ENCODE measurements at regions not wholly inside any gene's neighbourhood (a gene's known extent, or its start where the extent isn't known, plus 50 kb on each side); places are given as distances from the start of the nearest gene placed in this dataset.

DNA sequence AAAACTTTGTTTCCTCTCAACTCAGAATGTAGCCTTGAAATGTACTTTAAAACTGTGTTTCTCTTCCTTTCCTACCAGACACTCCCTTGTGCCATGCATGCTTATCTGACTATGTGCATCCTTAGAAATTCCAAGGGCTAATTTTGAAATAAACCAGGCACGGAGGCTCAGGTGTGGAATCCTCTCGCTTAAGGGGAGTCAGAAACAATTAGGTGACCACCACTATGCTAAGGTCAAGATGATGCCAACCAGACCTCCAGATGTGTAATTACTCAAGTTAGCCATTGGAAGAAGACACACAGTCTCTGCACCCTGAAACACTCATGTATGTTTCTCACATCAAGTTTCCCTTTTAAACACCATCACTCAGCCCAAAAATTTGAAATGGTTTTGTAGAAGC is 572.1 kb downstream of the VGLL3 start:
- peaks cover 2% of the 10 kb centered on the region; the same call in 1 of the 2 replicates for H3K9me3 ChIP-seq (ENCODE audit: control insufficient read depth, insufficient read depth, low read length)
- no peak overlapping the region for H4K8ac ChIP-seq (ENCODE audit: low read depth in 2 of 2, low read length in 2 of 2)
- in situ Hi-C loops (cut with MboI; ENCODE audit: low sequenced_read_pairs) = no loop called here
- no CpG with 5 or more reads among the region's 2 CpGs for WGBS, 2 experiments (ENCODE audit: extremely low coverage in 2 of 2, insufficient read length in 1 of 2)
- ChIA-PET CTCF (no interaction called here), POLR2A (ENCODE audit: unreplicated experiment) (no interaction called here)
- H3K36me3 ChIP-seq (ENCODE audit: control insufficient read depth, insufficient read depth, low read length) = no peaks in the 10 kb centered on the region
- H3K27ac ChIP-seq (ENCODE audit: insufficient read depth, low read length) = no peak overlapping the region
- no peak overlapping the region for H3K9ac ChIP-seq (ENCODE audit: low read depth, low read length)
- no peaks in the 10 kb centered on the region for H3K9me1 ChIP-seq (ENCODE audit: insufficient read depth, low read length)
- H3K56ac ChIP-seq (ENCODE audit: extremely low read depth, insufficient read depth, low read length) = no peak overlapping the region
- H3K18ac ChIP-seq (ENCODE audit: low read depth, low read length) = no peak overlapping the region
- no peak overlapping the region for H3K4ac ChIP-seq (ENCODE audit: low read depth, low read length)
- H3K4me2 ChIP-seq (ENCODE audit: low read depth, low read length) = no peak overlapping the region
- no peak overlapping the region for H2BK120ac ChIP-seq (ENCODE audit: low read depth, low read length)
- no TSS peak for BruUV-seq (replicated peaks)
- H4K5ac ChIP-seq (ENCODE audit: low read depth, low read length) = no peak overlapping the region
- dilution Hi-C loops (cut with HindIII; ENCODE audit: low sequenced_read_pairs, unreplicated experiment) = no loop called here
- no peak overlapping the region for H2AFZ ChIP-seq (replicated peaks; ENCODE audit: low read length, poor library complexity)
- no peak overlapping the region for H2AK5ac ChIP-seq (ENCODE audit: low read depth, low read length)
- no peak overlapping the region for H2BK5ac ChIP-seq (ENCODE audit: low read depth, low read length, poor library complexity, severe bottlenecking)
- H2BK15ac ChIP-seq (ENCODE audit: low read depth, low read length) = no peak overlapping the region
- no peak overlapping the region for H2AK9ac ChIP-seq (replicated peaks; ENCODE audit: low read depth, low read length, poor library complexity)
- no peaks in the 10 kb centered on the region for H3K4me1 ChIP-seq (ENCODE audit: control insufficient read depth, insufficient read depth, low read length)
- H4K91ac ChIP-seq (ENCODE audit: insufficient read depth, low read depth, low read length) = no peak overlapping the region
- H3K23ac ChIP-seq (ENCODE audit: low read depth, low read length) = no peak overlapping the region
- H3K79me1 ChIP-seq (ENCODE audit: low read depth in 1 of 2, low read length in 2 of 2) = no peaks in the 10 kb centered on the region
- H3K14ac ChIP-seq (replicated peaks; ENCODE audit: low read depth, low read length) = no peak overlapping the region
- intact Hi-C loops (cut with micrococcal nuclease) = no loop called here
- TF ChIP-seq, protein P1, sequence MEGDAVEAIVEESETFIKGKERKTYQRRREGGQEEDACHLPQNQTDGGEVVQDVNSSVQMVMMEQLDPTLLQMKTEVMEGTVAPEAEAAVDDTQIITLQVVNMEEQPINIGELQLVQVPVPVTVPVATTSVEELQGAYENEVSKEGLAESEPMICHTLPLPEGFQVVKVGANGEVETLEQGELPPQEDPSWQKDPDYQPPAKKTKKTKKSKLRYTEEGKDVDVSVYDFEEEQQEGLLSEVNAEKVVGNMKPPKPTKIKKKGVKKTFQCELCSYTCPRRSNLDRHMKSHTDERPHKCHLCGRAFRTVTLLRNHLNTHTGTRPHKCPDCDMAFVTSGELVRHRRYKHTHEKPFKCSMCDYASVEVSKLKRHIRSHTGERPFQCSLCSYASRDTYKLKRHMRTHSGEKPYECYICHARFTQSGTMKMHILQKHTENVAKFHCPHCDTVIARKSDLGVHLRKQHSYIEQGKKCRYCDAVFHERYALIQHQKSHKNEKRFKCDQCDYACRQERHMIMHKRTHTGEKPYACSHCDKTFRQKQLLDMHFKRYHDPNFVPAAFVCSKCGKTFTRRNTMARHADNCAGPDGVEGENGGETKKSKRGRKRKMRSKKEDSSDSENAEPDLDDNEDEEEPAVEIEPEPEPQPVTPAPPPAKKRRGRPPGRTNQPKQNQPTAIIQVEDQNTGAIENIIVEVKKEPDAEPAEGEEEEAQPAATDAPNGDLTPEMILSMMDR (conservative IDR thresholded peaks at IDR 0.05; ENCODE audit: low read depth, low read length) = no peak
- TF ChIP-seq, protein P2, sequence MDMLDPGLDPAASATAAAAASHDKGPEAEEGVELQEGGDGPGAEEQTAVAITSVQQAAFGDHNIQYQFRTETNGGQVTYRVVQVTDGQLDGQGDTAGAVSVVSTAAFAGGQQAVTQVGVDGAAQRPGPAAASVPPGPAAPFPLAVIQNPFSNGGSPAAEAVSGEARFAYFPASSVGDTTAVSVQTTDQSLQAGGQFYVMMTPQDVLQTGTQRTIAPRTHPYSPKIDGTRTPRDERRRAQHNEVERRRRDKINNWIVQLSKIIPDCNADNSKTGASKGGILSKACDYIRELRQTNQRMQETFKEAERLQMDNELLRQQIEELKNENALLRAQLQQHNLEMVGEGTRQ (IDR thresholded peaks at IDR 0.05; ENCODE audit: low read depth, low read length) = no peak
- TF ChIP-seq MAFK (IDR thresholded peaks at IDR 0.05; ENCODE audit: low read depth, low read length) (no peak), CHD1 (IDR thresholded peaks at IDR 0.05; ENCODE audit: low read depth, low read length) (no peak), MAZ (IDR thresholded peaks at IDR 0.05; ENCODE audit: borderline replicate concordance, low read depth, low read length) (no peak), SMC3 (IDR thresholded peaks at IDR 0.05; ENCODE audit: low read depth, low read length) (no peak), POLR2A (IDR thresholded peaks at IDR 0.05; ENCODE audit: low read depth, low read length) (no peak), RAD21 (IDR thresholded peaks at IDR 0.05; ENCODE audit: low read length) (no peak), FOS (IDR thresholded peaks at IDR 0.05; ENCODE audit: low read depth, low read length) (no peak), RFX5 (IDR thresholded peaks at IDR 0.05; ENCODE audit: low read depth, low read length) (no peak), NFE2L2 (IDR thresholded peaks at IDR 0.05; ENCODE audit: low read depth, low read length) (no peak), MXI1 (IDR thresholded peaks at IDR 0.05; ENCODE audit: borderline replicate concordance, low read depth, low read length) (no peak), CEBPB (IDR thresholded peaks at IDR 0.05; ENCODE audit: low read depth, low read length) (no peak), BHLHE40 (IDR thresholded peaks at IDR 0.05; ENCODE audit: low read depth, low read length) (no peak), RCOR1 (IDR thresholded peaks at IDR 0.05; ENCODE audit: insufficient replicate concordance, low read length) (no peak)
- TF ChIP-seq, protein P3, sequence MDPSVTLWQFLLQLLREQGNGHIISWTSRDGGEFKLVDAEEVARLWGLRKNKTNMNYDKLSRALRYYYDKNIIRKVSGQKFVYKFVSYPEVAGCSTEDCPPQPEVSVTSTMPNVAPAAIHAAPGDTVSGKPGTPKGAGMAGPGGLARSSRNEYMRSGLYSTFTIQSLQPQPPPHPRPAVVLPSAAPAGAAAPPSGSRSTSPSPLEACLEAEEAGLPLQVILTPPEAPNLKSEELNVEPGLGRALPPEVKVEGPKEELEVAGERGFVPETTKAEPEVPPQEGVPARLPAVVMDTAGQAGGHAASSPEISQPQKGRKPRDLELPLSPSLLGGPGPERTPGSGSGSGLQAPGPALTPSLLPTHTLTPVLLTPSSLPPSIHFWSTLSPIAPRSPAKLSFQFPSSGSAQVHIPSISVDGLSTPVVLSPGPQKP (IDR thresholded peaks at IDR 0.05; ENCODE audit: borderline replicate concordance, low read depth, low read length) = no peak
- no peaks in the 10 kb centered on the region for H3K27me3 ChIP-seq (ENCODE audit: control insufficient read depth, insufficient read depth, low read length)
- no peak overlapping the region for H3K4me3 ChIP-seq (ENCODE audit: insufficient read depth, low read depth, low read length)
- DNase-seq (no peak), ATAC-seq (ENCODE audit: low read depth) (no peak)
- H2BK20ac ChIP-seq (ENCODE audit: low read depth, low read length) = no peak overlapping the region
- no peaks in the 10 kb centered on the region for H4K20me1 ChIP-seq (ENCODE audit: insufficient read depth, low read length)
